ENCODE measurements at regions not wholly inside any gene's neighbourhood (a gene's known extent, or its start where the extent isn't known, plus 50 kb on each side); places are given as distances from the start of the nearest gene placed in this dataset.

DNA sequence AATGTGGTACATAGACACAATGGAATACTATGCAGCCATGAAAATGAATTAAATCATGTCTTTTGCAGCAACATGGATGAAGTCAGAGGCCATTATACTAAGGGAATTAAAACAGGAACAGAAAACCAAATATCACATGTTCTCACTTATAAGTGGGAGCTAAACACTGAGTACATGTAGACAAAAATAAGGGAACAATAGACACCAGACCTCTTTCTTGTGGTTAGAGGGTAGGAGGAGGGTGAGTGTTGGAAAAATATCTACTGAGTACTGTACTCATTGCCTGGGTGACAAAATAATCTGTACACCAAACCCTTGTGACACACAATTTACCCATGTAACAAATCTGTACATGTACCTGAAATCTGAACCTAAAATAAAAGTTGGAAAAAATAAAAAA lies 59.1 kb upstream of the ANO5 start:
- H3K9me3 ChIP-seq, result no peaks in the 10 kb centered on the region
- H3K27me3 ChIP-seq, result no peaks in the 10 kb centered on the region
- no peak for ATAC-seq
- TF ChIP-seq CTCF (IDR thresholded peaks at IDR 0.05) (no peak), POLR2AphosphoS5 (IDR thresholded peaks at IDR 0.05) (no peak), EP300 (IDR thresholded peaks at IDR 0.05) (no peak), POLR2A (IDR thresholded peaks at IDR 0.05) (no peak)
- no peaks in the 10 kb centered on the region for H3K36me3 ChIP-seq
- no peak overlapping the region for H3K4me3 ChIP-seq
- H3K4me1 ChIP-seq, result no peaks in the 10 kb centered on the region
- no peak overlapping the region for H3K27ac ChIP-seq

GRCh38 chr11:22138264-22138663 lies 54.6 kb upstream of the ANO5 start:
- H3K4me3 ChIP-seq, result no peak overlapping the region
- no peaks in the 10 kb centered on the region for H3K4me1 ChIP-seq
- no peaks in the 10 kb centered on the region for H3K9me3 ChIP-seq
- no peaks in the 10 kb centered on the region for H3K36me3 ChIP-seq
- TF ChIP-seq EP300 (IDR thresholded peaks at IDR 0.05) (no peak), POLR2A (IDR thresholded peaks at IDR 0.05) (no peak), POLR2AphosphoS5 (IDR thresholded peaks at IDR 0.05) (no peak), CTCF (IDR thresholded peaks at IDR 0.05) (no peak)
- H3K27me3 ChIP-seq, result no peaks in the 10 kb centered on the region
- no peak overlapping the region for H3K27ac ChIP-seq
- ATAC-seq, result no peak
